GM12878 (cell line): ENCODE measurements at regions not wholly inside any gene's neighbourhood (a gene's known extent, or its start where the extent isn't known, plus 50 kb on each side); places are given as distances from the start of the nearest gene placed in this dataset.

ENCODE experiments used
- ATF2 ChIP-seq: IDR thresholded peaks from 2 replicates; pipeline ENCODE4 v1.6.1; 2012; ENCODE audit warnings: low read length, inconsistent platforms
- CTCF ChIP-seq, 3 experiments: IDR thresholded peaks in 2 of 3; conservative IDR thresholded peaks in 1 of 3; 2 replicates each; pipeline ENCODE4 v1.5.1; 2011; ENCODE audit warnings: low read depth in 3 of 3, low read length in 3 of 3, mild to moderate bottlenecking in 3 of 3, control low read depth in 2 of 3, moderate library complexity in 2 of 3, inconsistent platforms in 1 of 3, mixed read lengths in 1 of 3; ENCODE audit not compliant: control insufficient read depth in 2 of 3, insufficient read depth in 1 of 3; ENCODE audit errors: extremely low read depth in 1 of 3
- EP300 ChIP-seq, 2 experiments: fragments of 150-350 bp in 1 of 2; IDR thresholded peaks; 2 replicates each; pipeline ENCODE4 v1.6.1; 2011 to 2012; ENCODE audit warnings: low read depth in 2 of 2, low read length in 2 of 2, borderline replicate concordance in 1 of 2, improper control_type of control experiment in 1 of 2, inconsistent platforms in 1 of 2; ENCODE audit not compliant: control insufficient read depth in 1 of 2
- ESRRA ChIP-seq: IDR thresholded peaks from 2 replicates; pipeline ENCODE4 v1.6.1; 2012; ENCODE audit warnings: mild to moderate bottlenecking, low read length, improper control_type of control experiment
- FOS ChIP-seq: IDR thresholded peaks from 3 replicates; pipeline ENCODE4 v1.6.1; 2011; ENCODE audit warnings: borderline replicate concordance; ENCODE audit not compliant: insufficient read length; ENCODE audit errors: extremely low read depth
- MEF2A ChIP-seq: IDR thresholded peaks from 2 replicates; pipeline ENCODE4 v1.6.1; 2011; ENCODE audit warnings: low read depth, mild to moderate bottlenecking, low read length, moderate library complexity; ENCODE audit not compliant: insufficient read depth
- POLR2A ChIP-seq: IDR thresholded peaks from 2 replicates; pipeline ENCODE4 v1.6.1; 2011; ENCODE audit warnings: low read depth, mild to moderate bottlenecking, low read length
- POLR2AphosphoS2 ChIP-seq: IDR thresholded peaks from 2 replicates; pipeline ENCODE4 v1.6.1; 2011; ENCODE audit warnings: low read depth, mild to moderate bottlenecking, low read length, improper control_type of control experiment, moderate library complexity
- SIX5 ChIP-seq: IDR thresholded peaks from 2 replicates; pipeline ENCODE4 v1.6.1; 2011; ENCODE audit warnings: mild to moderate bottlenecking, low read depth, low read length, moderate library complexity; ENCODE audit not compliant: severe bottlenecking
- SUPT20H ChIP-seq: IDR thresholded peaks from 2 replicates; pipeline ENCODE4 v1.6.1; 2011; ENCODE audit warnings: low read depth, mild to moderate bottlenecking, low read length, moderate library complexity, borderline replicate concordance; ENCODE audit not compliant: control insufficient read depth
- TARDBP ChIP-seq: IDR thresholded peaks from 2 replicates; pipeline ENCODE4 v1.6.1; 2016; ENCODE audit warnings: borderline replicate concordance

- TF ChIP-seq FOS = no peak
- TF ChIP-seq ESRRA = no peak
- TF ChIP-seq MEF2A = no peak
- TF ChIP-seq ATF2 = no peak
- TF ChIP-seq POLR2AphosphoS2 = no peak
- no peak for TF ChIP-seq SIX5
- TF ChIP-seq POLR2A = no peak
- TF ChIP-seq TARDBP = no peak
- no peak for TF ChIP-seq EP300 (IDR thresholded peaks at IDR 0.05; ENCODE audit: borderline replicate concordance in 1 of 2, control insufficient read depth in 1 of 2, low read depth in 2 of 2, low read length in 2 of 2)
- TF ChIP-seq CTCF (IDR thresholded peaks at IDR 0.05 in 2 of 3, conservative IDR thresholded peaks at IDR 0.05 in 1 of 3; ENCODE audit: control insufficient read depth in 2 of 3, extremely low read depth in 1 of 3, insufficient read depth in 1 of 3, low read depth in 3 of 3, low read length in 3 of 3) = no peak
- TF ChIP-seq SUPT20H = no peak
These were observed 52.6 kb upstream of the HECTD2 start for GRCh38 chr10:91357497-91357896.
